GM19240 (cell line): ENCODE measurements at regions not wholly inside any gene's neighbourhood (a gene's known extent, or its start where the extent isn't known, plus 50 kb on each side); places are given as distances from the start of the nearest gene placed in this dataset.

Source experiments
- DNase-seq: peaks from one replicate; pipeline ENCODE4 v3.0.0; 2011; ENCODE audit warnings: low spot score; ENCODE audit not compliant: insufficient read length

- DNase-seq = no peak
These were observed 93.2 kb downstream of the PTCSC3 start for GRCh38 chr14:36083317-36083716.

- no peak for DNase-seq
These were observed 98.4 kb downstream of the PTCSC3 start for GRCh38 chr14:36078080-36078479.

- no peak for DNase-seq
These were observed 100.3 kb downstream of the PTCSC3 start for GRCh38 chr14:36076197-36076596.

GRCh38 chr14:36075203-36075602 lies 101.3 kb downstream of the PTCSC3 start:
- no peak for DNase-seq

- no peak for DNase-seq
These were observed 105.8 kb downstream of the PTCSC3 start for GRCh38 chr14:36070720-36071043.

- DNase-seq = peak; percentile 19
These were observed 106.3 kb downstream of the PTCSC3 start for GRCh38 chr14:36070031-36070719.

GRCh38 chr14:36069535-36069900 lies 107.0 kb downstream of the PTCSC3 start:
- DNase-seq = peak; percentile 9

GRCh38 chr14:36068777-36069534 lies 107.6 kb downstream of the PTCSC3 start:
- DNase-seq = no peak

- DNase-seq = no peak
These were observed 108.9 kb downstream of the PTCSC3 start for GRCh38 chr14:36067428-36068187.

- DNase-seq = no peak
These were observed 109.9 kb downstream of the PTCSC3 start for GRCh38 chr14:36066636-36067035.

GRCh38 chr14:36065831-36066230 lies 110.7 kb downstream of the PTCSC3 start:
- no peak for DNase-seq

GRCh38 chr14:36059531-36059930 lies 117.0 kb downstream of the PTCSC3 start:
- no peak for DNase-seq

- no peak for DNase-seq
These were observed 118.9 kb downstream of the PTCSC3 start for GRCh38 chr14:36057452-36058116.

GRCh38 chr14:36056845-36057244 lies 119.7 kb downstream of the PTCSC3 start:
- DNase-seq = no peak

GRCh38 chr14:36055681-36056225 lies 120.8 kb downstream of the PTCSC3 start:
- no peak for DNase-seq

- DNase-seq = no peak
These were observed 121.5 kb downstream of the PTCSC3 start for GRCh38 chr14:36055052-36055378.

GRCh38 chr14:36054353-36055051 lies 122.0 kb downstream of the PTCSC3 start:
- DNase-seq = no peak

- DNase-seq = no peak
These were observed 123.8 kb downstream of the PTCSC3 start for GRCh38 chr14:36052681-36053080.

- no peak for DNase-seq
These were observed 124.5 kb downstream of the PTCSC3 start for GRCh38 chr14:36052063-36052462.

GRCh38 chr14:36048667-36049066 lies 127.9 kb downstream of the PTCSC3 start:
- no peak for DNase-seq

GRCh38 chr14:36047912-36048311 lies 128.6 kb downstream of the PTCSC3 start:
- DNase-seq = no peak
